ENCODE measurements at regions not wholly inside any gene's neighbourhood (a gene's known extent, or its start where the extent isn't known, plus 50 kb on each side); places are given as distances from the start of the nearest gene placed in this dataset.

DNA sequence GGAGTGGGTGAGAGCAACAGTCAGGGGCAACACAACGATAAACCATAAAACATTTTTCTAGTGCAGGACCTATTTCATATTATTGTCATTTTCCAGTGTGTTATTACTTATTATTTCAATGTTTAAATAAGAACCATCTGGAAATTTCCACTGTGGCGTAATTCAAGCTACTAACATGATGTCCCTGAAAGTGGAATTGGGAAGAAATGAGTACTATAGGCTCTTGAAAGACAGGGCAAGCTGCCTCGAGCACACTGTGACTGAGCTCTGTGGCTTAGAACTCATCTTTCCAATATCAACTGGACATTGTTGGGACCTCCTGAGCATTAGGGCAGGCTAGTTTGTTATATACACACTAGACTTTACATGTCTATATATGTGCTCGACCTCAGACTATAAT lies 182.9 kb upstream of the RIOK2 start:
- CTCF ChIA-PET: no interaction called here

More for the DNA sequence above, 182.9 kb upstream of the RIOK2 start:
- no peaks in the 10 kb centered on the region for H4K20me1 ChIP-seq (ENCODE audit: insufficient read depth, low read length)
- DNase-seq: no peak
- H4K8ac ChIP-seq (ENCODE audit: low read depth in 2 of 2, low read length in 2 of 2): no peak overlapping the region
- no peaks in the 10 kb centered on the region for H3K36me3 ChIP-seq (ENCODE audit: control insufficient read depth, insufficient read depth, low read length)
- H3K27me3 ChIP-seq (ENCODE audit: control insufficient read depth, insufficient read depth, low read length): no peaks in the 10 kb centered on the region
- H3K18ac ChIP-seq (ENCODE audit: low read depth, low read length): no peak overlapping the region
- no peak overlapping the region for H3K14ac ChIP-seq (replicated peaks; ENCODE audit: low read depth, low read length)
- TF ChIP-seq FOS (IDR thresholded peaks at IDR 0.05; ENCODE audit: low read depth, low read length) (no peak), MXI1 (IDR thresholded peaks at IDR 0.05; ENCODE audit: borderline replicate concordance, low read depth, low read length) (no peak)
- TF ChIP-seq, protein P1, sequence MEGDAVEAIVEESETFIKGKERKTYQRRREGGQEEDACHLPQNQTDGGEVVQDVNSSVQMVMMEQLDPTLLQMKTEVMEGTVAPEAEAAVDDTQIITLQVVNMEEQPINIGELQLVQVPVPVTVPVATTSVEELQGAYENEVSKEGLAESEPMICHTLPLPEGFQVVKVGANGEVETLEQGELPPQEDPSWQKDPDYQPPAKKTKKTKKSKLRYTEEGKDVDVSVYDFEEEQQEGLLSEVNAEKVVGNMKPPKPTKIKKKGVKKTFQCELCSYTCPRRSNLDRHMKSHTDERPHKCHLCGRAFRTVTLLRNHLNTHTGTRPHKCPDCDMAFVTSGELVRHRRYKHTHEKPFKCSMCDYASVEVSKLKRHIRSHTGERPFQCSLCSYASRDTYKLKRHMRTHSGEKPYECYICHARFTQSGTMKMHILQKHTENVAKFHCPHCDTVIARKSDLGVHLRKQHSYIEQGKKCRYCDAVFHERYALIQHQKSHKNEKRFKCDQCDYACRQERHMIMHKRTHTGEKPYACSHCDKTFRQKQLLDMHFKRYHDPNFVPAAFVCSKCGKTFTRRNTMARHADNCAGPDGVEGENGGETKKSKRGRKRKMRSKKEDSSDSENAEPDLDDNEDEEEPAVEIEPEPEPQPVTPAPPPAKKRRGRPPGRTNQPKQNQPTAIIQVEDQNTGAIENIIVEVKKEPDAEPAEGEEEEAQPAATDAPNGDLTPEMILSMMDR (conservative IDR thresholded peaks at IDR 0.05; ENCODE audit: low read depth, low read length): no peak
- dilution Hi-C loops (cut with HindIII; ENCODE audit: low sequenced_read_pairs, unreplicated experiment): no loop called here
- H3K23ac ChIP-seq (ENCODE audit: low read depth, low read length): no peak overlapping the region
- H2AFZ ChIP-seq (replicated peaks; ENCODE audit: low read length, poor library complexity): no peak overlapping the region
- no peaks in the 10 kb centered on the region for H3K4me1 ChIP-seq (ENCODE audit: control insufficient read depth, insufficient read depth, low read length)
- no peak overlapping the region for H4K91ac ChIP-seq (ENCODE audit: insufficient read depth, low read depth, low read length)
- no peak overlapping the region for H2AK5ac ChIP-seq (ENCODE audit: low read depth, low read length)
- ATAC-seq (ENCODE audit: low read depth): no peak
- H3K9ac ChIP-seq (ENCODE audit: low read depth, low read length): no peak overlapping the region
- POLR2A ChIA-PET (ENCODE audit: unreplicated experiment): no interaction called here
- no TSS peak for BruUV-seq (replicated peaks)
- H2AK9ac ChIP-seq (replicated peaks; ENCODE audit: low read depth, low read length, poor library complexity): no peak overlapping the region
- no peaks in the 10 kb centered on the region for H3K79me1 ChIP-seq (ENCODE audit: low read depth in 1 of 2, low read length in 2 of 2)
- H2BK15ac ChIP-seq (ENCODE audit: low read depth, low read length): no peak overlapping the region
- H2BK120ac ChIP-seq (ENCODE audit: low read depth, low read length): no peak overlapping the region
- no peak overlapping the region for H3K27ac ChIP-seq (ENCODE audit: insufficient read depth, low read length)
- no peak overlapping the region for H3K4me2 ChIP-seq (ENCODE audit: low read depth, low read length)
- in situ Hi-C loops (cut with MboI; ENCODE audit: low sequenced_read_pairs): no loop called here
- no peaks in the 10 kb centered on the region for H3K9me1 ChIP-seq (ENCODE audit: insufficient read depth, low read length)
- H4K5ac ChIP-seq (ENCODE audit: low read depth, low read length): no peak overlapping the region
- no peaks in the 10 kb centered on the region for H3K9me3 ChIP-seq (ENCODE audit: control insufficient read depth, insufficient read depth, low read length)
- no peak overlapping the region for H3K56ac ChIP-seq (ENCODE audit: extremely low read depth, insufficient read depth, low read length)
- no peak overlapping the region for H3K4me3 ChIP-seq (ENCODE audit: insufficient read depth, low read depth, low read length)
- H2BK5ac ChIP-seq (ENCODE audit: low read depth, low read length, poor library complexity, severe bottlenecking): no peak overlapping the region
- intact Hi-C loops (cut with micrococcal nuclease): no loop called here
- H3K4ac ChIP-seq (ENCODE audit: low read depth, low read length): no peak overlapping the region
- no CpG with 5 or more reads among the region's 4 CpGs for WGBS, 2 experiments (ENCODE audit: extremely low coverage in 2 of 2, insufficient read length in 1 of 2)
- H2BK20ac ChIP-seq (ENCODE audit: low read depth, low read length): no peak overlapping the region
